SW480 (cell line): ENCODE measurements at regions not wholly inside any gene's neighbourhood (a gene's known extent, or its start where the extent isn't known, plus 50 kb on each side); places are given as distances from the start of the nearest gene placed in this dataset.
A peak's percentile ranks its signal among the peaks of the same experiment; 100 is the strongest.
"Not testable (repeated sequence)": the region's sequence is repeated elsewhere in the genome, so short reads cannot be mapped to it uniquely, and the experiment has no call there.

Source experiments
- DNase-seq: peaks from one replicate; pipeline ENCODE4 v3.0.0-alpha.2; 2016; ENCODE audit warnings: low spot score

DNA sequence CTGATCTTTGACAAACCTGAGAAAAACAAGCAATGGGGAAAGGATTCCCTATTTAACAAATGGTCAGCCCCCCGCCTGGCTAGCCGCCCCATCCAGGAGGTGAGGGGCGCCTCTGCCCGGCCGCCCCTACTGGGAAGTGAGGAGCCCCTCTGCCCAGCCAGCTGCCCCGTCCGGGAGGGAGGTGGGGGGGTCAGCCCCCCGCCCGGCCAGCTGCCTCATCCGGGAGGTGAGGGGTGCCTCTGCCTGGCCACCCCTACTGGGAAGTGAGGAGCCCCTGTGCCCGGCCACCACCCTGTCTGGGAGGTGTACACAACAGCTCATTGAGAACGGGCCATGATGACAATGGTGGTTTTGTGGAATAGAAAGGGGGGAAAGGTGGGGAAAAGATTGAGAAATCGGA lies 717.1 kb downstream of the COL12A1 start:
- not testable (repeated sequence) for DNase-seq

DNA sequence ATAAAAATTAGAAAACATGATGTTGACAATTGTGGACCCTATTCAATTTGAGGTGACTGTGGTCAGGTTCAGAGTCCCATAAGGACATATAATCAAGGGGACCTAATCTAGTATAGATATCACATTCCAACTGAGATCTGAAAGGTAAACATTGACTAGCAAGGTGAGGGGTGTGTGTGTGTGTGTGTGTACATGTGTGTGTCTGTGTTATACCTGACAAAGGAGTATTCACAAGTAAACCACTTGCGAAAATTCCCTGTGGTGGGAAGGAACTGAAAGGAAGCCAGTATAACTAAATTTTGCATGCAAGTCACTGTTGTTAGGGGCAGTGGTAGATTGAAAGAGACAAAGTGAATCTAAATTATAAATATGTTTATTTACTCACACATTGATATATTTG lies 723.7 kb downstream of the COL12A1 start:
- no peak for DNase-seq

DNA sequence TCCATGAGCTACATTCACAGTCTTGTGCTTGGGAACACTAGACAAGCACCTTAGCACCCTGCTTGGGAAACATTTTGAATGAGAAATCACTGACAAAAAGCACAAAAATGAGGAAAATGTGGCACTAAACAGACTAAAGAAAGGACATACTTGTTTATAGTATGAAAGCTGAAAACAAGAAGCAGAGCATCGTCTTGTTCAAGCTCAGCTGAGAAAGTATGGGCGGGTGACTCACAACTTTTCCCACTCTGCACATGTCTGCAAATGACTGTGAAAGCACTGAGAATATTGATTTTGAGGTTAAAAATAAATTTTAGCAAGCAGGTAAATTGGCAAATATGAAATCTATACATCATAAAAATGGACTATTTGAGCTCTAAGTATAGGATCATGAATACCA lies 725.3 kb downstream of the COL12A1 start:
- no peak for DNase-seq

DNA sequence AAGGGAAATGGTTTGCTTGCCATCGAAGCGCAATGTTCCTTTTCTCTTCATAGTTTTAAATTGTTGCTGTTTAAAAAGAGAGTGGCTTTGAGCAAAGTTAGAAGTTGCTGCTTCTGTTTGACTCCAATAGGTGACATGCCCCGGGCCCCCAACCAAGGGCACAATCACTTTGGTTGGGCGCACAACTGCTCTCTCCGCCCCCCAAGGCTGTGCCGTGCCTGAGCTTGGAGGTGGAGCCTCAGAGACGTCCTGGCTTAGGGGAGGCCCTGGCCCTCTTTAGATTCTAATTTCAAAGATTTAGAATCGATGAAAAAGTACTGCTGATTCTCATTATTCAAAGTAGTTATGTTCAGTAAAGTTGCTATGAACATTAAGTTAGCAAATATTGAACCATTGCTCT lies 725.9 kb downstream of the COL12A1 start:
- no peak for DNase-seq

DNA sequence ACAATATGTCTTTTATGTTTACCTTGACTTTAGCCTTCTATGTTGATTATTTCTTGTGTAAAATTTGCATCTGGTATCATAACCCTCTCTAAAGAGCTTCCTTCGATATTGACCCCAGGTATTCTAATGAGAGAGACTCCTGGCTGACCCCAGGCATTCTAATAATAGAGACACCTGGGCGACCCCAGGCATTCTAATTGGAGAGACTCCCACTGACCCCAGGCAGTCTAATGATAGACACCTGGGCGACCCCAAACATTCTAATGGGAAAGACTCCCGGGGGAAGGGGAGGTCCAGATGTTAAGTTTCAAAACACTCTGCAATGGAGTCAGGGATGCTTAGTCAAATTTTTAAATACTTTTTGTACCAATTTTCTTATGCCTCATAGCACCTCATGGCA lies 726.4 kb downstream of the COL12A1 start:
- no peak for DNase-seq

DNA sequence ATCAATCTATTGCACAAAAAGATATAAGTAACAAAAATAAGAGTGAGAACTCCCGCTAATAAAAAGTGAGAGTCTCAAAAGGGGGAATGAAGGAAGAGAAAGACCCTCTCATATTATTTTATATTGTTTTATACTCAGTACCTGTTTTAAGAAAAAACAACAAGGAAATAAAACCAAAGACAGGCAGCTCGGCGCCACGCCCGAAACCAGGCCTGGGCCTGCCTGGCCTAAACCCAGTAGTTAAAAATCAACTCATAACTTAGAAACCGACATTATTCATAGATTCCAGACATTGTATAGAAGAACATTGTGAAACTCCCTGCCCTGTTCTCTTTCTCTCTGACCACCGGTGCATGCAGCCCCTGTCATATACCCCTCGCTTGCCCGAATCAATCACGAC lies 731.8 kb downstream of the COL12A1 start:
- not testable (repeated sequence) for DNase-seq

DNA sequence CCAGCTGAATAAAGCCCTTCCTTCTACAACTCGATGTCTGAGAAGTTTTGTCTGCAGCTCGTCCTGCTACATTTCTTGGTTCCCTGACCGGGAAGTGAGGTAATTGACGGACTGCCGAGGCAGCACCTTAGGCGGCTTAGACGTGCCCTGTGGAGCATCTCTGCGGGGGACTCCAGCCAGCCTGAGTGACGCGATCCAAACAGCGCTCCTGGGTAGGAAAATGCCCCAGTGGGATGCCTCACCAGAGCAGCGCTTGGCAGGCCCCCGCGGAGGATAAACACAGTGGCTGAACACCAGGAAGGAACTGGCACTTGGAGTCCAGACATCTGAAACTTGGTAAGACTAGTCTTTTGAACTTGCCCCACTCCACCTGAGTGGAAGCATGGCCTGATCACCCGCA lies 737.3 kb downstream of the COL12A1 start:
- DNase-seq = not testable (repeated sequence)

DNA sequence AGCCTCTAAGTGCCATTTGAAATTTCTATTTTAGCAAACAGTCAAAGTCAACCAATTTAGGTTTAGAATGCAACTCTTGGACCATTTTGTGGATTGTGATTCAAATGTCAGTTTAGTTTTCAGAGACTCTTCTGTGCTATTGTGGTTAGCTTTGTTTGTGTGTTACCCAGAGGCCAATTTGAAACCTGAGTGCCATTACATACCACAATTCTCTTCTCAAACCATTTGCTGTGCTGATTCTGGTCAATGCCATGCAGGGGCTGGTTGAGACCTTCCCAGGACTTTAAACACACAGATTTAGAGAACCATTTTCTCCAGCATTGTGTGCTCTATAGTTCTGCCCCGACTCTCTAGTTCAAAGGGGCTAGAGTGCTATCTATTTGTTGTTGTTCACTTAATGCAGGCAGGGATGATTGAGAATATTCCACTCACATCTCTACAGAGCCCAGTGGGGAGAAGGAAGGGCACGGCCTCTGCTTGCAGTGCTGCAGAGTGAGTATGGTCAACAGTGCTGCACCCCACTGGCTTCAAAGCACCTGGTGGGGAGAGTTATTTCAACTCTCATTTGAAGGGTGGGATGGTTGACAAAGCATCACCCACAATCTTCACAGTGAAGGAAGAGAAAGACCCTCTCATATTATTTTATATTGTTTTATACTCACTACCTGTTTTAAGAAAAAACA lies 738.2 kb downstream of the COL12A1 start:
- DNase-seq = no peak

DNA sequence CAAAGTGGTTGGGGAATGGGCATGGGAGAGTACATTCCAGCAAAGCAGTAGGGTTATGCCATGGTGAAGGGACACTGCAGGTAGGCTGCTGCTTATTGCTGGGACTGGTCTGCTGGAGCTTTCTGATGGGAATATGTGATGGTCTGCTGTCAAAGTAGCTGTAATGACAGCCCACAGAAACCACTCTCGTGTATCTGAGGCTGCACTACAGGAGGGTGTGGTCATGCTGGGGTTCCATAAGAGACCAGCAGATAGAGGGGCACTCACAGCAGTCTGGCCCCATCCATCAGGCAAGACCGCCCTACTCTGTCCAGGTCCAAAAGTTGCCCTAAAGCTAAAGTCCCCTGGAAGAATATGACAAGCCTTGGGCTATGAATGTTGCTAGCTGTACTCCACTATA lies 739.3 kb downstream of the COL12A1 start:
- DNase-seq = no peak

DNA sequence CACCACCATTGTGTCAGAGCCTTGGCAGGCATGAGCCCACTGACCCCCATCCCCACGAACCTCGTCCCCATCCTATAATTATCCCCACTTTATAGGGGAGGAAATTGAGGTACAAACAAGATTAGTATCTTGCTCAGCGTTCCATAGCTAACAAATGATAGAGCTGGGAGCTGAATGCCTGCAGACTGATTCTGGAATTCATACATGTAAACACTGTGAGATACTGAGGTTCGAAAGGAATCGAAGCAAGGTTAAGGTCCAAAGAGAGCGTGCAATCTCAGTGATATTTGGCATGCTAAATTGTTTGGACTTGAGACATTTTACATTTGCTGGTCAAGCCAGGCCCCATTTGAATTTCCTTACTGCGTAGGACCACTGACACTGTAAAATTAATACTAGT lies 746.6 kb downstream of the COL12A1 start:
- DNase-seq = no peak

DNA sequence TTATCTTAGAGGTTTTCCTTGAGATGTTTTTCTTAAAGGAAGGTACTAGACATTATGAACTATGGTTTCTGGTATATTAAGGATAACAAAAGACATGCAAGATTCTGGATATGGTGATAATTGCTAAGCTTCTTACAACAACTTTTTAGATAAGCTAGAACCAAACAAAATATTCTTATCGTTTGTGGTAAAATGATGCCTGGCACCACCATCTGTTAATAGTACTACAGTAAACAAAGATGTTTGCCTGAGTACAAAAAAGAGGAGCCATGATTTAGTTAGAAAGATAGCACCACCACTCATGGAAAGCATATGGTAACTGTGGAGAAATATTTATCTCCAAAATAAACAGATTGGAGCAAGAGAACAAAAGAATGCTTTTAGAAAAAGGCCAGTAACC lies 747.3 kb downstream of the COL12A1 start:
- no peak for DNase-seq

DNA sequence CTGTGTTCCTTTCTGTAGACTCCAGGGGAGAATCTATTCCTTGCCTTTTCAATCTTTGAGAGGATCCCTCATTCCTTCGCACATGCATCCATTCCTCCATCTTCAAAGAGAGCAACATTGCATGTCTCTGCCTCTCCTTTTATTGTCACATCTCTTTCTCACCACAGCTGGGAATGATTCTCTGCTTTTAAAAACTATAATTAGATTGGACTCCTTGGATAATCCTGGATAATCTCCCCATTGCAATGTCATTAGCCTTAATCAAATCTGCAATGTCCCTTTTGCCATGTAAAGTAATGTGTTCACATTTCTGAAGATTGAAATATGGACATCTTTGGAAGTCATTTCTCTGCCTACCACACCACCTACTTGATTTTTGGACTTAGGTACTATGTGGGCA lies 750.1 kb downstream of the COL12A1 start:
- no peak for DNase-seq

DNA sequence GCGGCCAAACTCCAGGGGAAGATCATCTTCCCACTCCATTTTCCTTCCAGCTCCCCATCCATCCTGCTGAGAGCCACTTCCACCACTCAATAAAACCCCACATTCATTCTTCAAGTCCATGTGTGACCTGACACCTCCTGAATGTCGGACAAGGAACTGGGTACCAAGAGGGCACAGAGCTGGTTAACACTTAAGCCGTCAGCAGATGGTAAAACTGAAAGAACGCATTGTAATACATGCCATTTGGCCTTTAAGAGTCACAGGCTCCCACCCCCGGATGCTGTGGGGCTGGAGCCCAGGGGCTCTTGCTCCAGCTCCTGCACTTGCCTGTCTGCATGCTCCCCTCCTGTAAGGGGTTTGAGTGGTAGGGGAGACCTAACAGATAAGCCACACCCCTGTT lies 753.9 kb downstream of the COL12A1 start:
- no peak for DNase-seq

DNA sequence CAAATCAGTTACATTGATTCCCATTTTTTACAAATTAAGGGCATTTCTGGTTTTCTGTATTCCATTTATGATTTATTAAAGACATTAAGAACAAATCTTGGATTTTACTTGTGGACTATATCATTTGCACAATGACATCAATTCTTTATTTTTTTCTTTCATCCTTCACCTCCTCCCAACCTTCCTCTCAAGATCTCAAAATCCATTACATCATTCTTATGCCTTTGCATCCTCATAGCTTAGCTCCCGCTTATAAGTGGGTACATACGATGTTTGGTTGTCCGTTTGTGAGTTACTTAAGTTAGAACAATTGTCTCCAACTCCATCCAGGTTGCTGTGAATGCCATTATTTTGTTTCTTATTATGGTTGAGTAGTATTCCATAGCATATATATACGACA lies 752.8 kb downstream of the CD109 start:
- DNase-seq = no peak

DNA sequence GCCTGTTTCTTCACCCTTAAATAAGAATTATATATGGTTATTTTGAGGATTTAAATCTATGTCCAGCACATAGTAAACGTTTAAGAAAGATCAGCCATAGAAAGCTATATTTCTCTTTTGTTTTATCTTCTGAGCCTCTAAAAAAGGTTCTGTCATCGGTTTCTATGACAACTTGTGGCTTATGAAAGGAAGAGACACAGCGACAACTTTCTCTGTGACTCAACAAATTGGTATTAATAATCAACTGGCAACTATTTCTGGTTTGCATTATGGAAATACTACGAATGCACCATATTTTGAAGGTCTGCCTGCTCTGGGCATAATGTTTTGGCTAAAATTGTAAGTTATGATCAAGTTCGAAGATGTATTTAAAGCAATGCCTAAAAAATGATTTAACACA lies 751.0 kb downstream of the CD109 start:
- DNase-seq = peak; percentile 17

DNA sequence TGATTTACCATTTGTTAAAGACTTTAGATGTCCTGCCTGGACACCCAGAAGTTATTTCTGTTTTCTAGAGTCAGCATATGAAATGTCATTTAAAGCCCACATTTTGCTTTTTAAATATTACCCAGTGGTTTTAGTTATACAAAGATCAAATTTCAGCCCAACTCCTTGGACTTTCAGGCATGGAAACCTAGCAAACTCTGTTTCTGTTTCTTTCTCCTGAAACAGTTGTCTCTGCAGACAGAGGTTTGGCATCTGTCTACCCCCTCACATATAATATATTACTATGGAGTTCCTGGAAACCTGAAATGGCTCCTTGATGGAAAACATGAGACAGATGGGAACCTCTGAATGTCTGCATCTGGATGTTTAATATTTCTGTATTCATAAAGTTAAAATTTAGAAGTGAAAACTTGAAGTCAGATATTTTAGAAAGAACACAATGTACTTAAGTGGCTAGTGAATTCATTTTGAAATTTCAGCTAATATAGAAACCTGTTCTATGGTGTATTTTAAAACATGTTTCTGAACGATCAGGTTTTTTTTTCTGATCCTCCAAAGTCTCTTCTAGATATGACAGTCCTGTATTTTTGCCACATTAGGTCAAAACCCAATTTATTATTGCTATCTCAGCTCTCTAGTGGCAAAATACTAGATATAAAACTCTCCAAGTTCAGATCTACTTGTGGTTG lies 743.3 kb downstream of the CD109 start:
- no peak for DNase-seq

DNA sequence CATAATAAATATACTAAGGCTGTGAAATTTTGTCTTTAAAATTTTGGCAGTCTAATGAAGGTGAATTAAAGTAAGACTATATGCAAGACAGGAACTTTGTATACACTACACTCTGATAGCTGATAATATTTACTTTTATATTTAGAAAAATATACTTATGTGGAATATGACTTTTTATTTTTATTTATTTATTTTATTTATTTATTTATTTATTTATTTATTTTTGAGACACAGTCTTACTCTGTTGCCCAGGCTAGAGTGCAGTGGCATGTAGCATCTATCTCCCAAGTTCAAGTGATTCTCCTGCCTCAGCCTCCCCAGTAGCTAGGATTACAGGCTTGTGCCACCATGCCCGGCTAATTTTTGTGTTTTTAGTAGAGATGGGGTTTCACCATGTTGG lies 742.4 kb downstream of the CD109 start:
- DNase-seq = not testable (repeated sequence)

DNA sequence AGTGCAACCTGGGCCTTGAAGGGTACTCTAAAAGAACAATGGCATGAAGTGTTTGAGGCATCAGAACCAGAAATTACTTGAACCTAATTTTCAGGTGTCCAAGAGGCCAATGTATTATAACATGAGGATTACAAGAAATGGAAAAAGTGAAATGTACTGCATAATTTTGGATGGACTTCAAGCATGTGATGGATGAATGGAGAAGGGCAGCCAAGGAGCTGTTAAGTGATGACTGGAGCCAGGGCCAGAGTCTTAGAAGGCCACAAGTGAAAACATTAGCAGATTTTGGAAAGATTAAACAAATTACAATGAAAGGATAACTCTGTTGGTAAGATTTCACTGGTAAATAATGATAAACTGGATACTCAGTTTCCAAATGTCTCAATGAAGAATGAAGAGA lies 738.2 kb downstream of the CD109 start:
- DNase-seq = no peak

DNA sequence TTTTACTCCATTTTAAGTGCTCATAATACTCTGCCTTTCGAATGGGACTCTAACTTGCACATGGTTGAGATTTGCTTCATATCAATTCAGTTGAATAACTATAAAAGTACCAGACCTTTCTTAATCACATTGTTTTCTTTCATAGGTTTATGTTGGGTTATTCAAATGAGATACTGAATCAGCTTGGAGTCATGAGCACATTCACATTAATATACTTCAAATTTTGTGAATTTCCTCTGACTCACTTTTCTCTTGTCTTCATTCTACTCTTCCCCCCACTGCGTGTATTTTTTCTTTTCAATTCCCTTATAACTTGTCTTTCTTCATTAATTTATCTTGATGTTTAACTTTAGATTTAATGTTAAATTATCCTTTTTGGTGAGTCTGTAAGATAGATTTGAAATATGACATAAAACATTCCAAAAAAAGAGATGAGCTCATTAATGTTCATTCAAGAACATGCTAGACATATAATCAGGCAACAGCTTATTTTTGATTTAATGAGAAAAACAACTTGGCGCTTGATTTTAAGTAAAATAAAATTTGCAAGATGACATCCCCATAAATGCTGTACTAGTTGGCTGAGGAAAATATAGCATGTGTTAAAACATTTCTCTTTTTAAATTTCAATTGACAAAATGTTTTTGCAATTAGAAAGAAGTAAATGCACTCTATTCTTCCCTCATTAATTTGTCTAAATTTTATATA lies 736.0 kb downstream of the CD109 start:
- DNase-seq = no peak

DNA sequence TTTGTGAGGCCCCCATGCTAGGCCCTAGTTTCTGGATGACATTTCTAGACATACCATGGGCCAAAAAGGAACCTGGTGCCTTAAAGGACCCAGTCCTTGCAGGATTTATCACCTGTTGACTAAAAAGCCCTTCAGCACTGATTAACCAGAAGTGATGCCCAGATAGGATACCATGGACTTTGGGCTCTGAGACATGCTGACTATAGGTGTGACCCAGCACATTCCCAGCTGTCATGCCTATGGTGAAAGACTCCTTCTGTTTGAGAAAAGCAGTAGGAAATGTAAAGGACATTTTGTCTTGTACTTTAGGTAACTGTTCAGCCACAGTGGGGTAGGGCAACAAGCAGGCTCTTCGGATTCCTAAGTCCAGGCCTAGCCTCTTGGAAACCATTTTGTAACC lies 724.2 kb downstream of the CD109 start:
- no peak for DNase-seq

DNA sequence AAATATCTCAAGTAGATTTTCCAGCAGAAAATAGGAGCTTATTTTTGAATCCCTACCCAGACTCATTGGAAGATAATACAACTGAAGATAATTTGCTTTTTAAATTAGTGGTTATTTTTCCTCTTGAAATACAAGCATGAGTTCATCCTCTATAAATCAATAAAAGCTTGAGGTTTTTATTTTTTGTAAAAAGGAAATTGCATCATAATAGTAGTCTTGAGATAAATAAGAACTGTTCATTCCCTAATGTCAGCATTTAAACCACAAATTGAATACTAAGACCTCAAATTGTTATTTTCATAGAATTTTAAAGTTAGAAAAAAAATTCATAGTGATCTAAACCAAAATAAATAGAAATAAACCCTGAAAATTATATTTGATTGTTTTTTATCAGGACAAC lies 719.1 kb downstream of the CD109 start:
- DNase-seq = no peak

DNA sequence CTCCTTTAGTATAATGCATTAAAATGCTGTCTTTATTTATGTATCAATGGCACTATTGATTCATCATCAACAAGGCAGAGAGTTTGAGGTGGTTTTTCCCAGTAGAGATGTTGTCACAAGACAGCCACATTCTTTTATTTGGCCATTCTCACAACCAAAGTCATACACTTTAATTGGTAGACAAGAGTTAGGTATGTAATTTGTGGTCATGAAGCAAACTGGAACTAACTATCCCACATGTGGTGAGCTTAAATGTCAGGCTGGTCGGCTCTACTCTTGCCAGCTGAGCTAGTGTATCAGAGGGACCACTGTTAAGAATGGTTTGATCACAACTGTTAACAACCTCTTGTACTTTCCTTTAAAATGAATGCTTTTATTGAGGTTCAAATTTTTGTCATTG lies 714.6 kb downstream of the CD109 start:
- peak; percentile 0 for DNase-seq

DNA sequence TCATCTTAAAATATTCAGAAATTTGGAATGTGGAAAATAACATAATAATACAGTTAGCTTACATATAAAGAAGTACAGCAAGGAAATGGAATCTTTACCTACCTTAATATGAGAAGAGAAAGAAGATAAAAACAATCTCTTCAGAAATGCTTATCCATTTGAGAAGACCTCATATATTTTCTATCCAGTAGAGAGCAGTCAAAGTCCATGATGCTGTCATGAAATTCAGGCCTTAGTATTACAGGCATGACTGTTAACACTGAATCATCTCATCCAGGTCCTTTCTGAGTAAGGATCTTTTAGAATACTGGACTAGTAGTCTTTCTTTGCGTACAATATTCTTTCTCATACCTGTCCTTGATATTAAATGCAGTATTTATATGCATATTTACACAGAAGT lies 713.4 kb downstream of the CD109 start:
- peak; percentile 30 for DNase-seq
